Brain microvascular endothelial cell (primary cell): ENCODE measurements at regions not wholly inside any gene's neighbourhood (a gene's known extent, or its start where the extent isn't known, plus 50 kb on each side); places are given as distances from the start of the nearest gene placed in this dataset.
"Not testable (repeated sequence)": the region's sequence is repeated elsewhere in the genome, so short reads cannot be mapped to it uniquely, and the experiment has no call there.

ENCODE experiments used
- DNase-seq: peaks from one replicate; pipeline ENCODE4 v3.0.0-alpha.2; 2020
- H3K27ac ChIP-seq: fragments of 250-450 bp; sonication (Bioruptor Pico); 2 replicates; pipeline ENCODE4 v1.5.1; 2020; ENCODE audit warnings: mild to moderate bottlenecking, moderate library complexity
- H3K27me3 ChIP-seq: fragments of 250-450 bp; sonication (Bioruptor Pico); replicated peaks from 2 replicates; pipeline ENCODE4 v1.5.1; 2020; ENCODE audit warnings: mild to moderate bottlenecking
- H3K36me3 ChIP-seq: fragments of 250-450 bp; sonication (Bioruptor Pico); replicated peaks from 2 replicates; pipeline ENCODE4 v1.5.1; 2020; ENCODE audit warnings: mild to moderate bottlenecking
- H3K4me3 ChIP-seq: 2 replicates; pipeline ENCODE4 v1.5.1; 2011; ENCODE audit warnings: low read depth, mild to moderate bottlenecking, control low read depth, low read length, moderate library complexity
- in situ Hi-C: cut with HindIII; loops from 2 replicates; pipeline ENCODE4 v1.10.0; 2017; ENCODE audit warnings: low sequenced_read_pairs, low pct_ligation_motif_present
- TF ChIP-seq, protein P1 (sequence below): IDR thresholded peaks from 2 replicates; pipeline ENCODE4 v1.5.1; 2011; ENCODE audit warnings: low read depth, mild to moderate bottlenecking, moderate library complexity, low read length, control low read depth, inconsistent platforms; ENCODE audit errors: missing control alignments

GRCh38 chr1:64348961-64349648, 120.8 kb upstream of the CACHD1 start:
- in situ Hi-C loops, result no loop called here
- Histone ChIP-seq H3K36me3 (no peaks in the 10 kb centered on the region), H3K27me3 (no peaks in the 10 kb centered on the region), H3K4me3 (no peak overlapping the region), H3K27ac (no peak overlapping the region)
- TF ChIP-seq, protein P1, sequence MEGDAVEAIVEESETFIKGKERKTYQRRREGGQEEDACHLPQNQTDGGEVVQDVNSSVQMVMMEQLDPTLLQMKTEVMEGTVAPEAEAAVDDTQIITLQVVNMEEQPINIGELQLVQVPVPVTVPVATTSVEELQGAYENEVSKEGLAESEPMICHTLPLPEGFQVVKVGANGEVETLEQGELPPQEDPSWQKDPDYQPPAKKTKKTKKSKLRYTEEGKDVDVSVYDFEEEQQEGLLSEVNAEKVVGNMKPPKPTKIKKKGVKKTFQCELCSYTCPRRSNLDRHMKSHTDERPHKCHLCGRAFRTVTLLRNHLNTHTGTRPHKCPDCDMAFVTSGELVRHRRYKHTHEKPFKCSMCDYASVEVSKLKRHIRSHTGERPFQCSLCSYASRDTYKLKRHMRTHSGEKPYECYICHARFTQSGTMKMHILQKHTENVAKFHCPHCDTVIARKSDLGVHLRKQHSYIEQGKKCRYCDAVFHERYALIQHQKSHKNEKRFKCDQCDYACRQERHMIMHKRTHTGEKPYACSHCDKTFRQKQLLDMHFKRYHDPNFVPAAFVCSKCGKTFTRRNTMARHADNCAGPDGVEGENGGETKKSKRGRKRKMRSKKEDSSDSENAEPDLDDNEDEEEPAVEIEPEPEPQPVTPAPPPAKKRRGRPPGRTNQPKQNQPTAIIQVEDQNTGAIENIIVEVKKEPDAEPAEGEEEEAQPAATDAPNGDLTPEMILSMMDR, result no peak
- DNase-seq, result no peak

- DNase-seq, H3K27me3 ChIP-seq, H3K4me3 ChIP-seq, in situ Hi-C loops, H3K27ac ChIP-seq, H3K36me3 ChIP-seq: not testable (repeated sequence)
Observed at GRCh38 chr1:64355534-64355933, 114.4 kb upstream of the CACHD1 start.

DNA sequence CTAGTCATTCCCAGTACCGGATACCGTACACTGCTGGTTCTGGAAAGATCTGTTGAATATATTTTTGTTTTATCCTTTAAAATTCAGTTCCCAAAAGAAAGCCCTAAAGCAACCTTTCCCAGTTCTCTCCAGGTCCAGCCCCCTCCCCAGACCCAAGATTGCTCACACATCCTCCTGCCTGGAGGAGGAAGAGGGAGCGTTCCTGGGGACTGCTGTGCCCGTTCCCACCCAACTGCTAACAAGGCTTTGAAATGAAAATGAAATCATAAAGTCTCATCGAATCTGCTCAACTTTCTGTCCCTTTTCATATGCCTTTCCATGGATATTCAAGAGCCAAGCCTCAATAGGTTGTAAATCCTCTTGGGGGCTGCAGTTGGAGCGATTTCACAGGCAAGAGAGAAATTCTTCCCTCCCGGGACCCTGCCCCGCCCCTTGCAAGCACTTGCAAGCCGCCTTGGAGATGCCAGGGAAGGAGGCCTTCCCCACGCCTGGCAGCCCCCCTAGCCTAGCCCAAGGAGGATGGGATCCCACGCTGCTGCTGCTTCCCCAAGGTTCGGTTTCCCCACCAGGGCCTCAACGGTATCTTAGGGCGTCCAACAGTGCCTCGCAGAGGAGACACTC, 113.2 kb upstream of the CACHD1 start:
- in situ Hi-C loops, result no loop called here
- H3K36me3 ChIP-seq, result no peaks in the 10 kb centered on the region
- no peak overlapping the region for H3K4me3 ChIP-seq
- TF ChIP-seq, protein P1, result no peak
- no peak for DNase-seq
- H3K27me3 ChIP-seq, result no peaks in the 10 kb centered on the region
- no peak overlapping the region for H3K27ac ChIP-seq

- Histone ChIP-seq H3K4me3 (no peak overlapping the region), H3K27ac (no peak overlapping the region), H3K27me3 (no peaks in the 10 kb centered on the region), H3K36me3 (no peaks in the 10 kb centered on the region)
- TF ChIP-seq, protein P1, result no peak
- DNase-seq, result no peak
- in situ Hi-C loops, result no loop called here
Observed at GRCh38 chr1:64357422-64357821, 112.5 kb upstream of the CACHD1 start.

DNA sequence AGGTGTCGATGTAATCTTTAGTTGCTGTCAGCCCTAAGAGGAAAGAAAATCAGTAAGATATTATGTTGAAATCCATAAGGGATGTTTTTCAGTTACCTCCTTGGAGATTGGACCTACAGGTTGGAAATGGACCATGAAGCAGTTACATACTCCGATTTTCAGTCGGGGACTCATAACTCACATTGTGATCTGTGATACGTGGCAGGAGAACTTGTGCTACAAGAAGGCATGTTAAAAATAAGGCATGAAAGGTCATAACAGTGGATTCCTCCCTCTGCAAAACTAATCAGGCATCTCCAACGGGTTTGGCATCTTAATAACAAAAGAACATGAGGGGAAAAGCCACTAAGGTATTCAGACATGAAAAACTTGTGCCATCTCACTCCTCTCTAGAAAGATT, 111.2 kb upstream of the CACHD1 start:
- Histone ChIP-seq H3K36me3 (no peaks in the 10 kb centered on the region), H3K27ac (no peak overlapping the region), H3K27me3 (no peaks in the 10 kb centered on the region), H3K4me3 (no peak overlapping the region)
- in situ Hi-C loops, result no loop called here
- TF ChIP-seq, protein P1, result no peak
- no peak for DNase-seq

DNA sequence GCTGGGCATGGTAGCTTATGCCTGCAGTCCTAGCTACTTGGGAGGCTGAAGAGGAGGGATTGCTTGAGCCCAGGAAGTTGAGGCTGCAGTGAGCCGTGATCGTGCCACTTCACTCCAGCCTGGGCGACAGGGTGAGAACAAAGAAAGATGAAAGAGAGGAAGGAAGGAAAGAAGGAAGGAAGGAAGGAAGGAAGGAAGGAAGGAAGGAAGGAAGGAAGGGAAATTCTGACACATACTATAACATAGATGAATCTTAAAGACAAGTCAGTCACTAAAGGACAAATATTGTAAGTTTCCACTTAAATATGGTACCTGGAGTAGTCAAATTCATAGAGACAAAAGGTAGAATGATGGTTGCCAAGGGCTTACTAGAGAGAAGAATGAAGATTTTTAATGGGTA, 108.0 kb upstream of the CACHD1 start:
- Histone ChIP-seq H3K27me3 (no peaks in the 10 kb centered on the region), H3K27ac (no peak overlapping the region), H3K36me3 (no peaks in the 10 kb centered on the region), H3K4me3 (no peak overlapping the region)
- TF ChIP-seq, protein P1, result no peak
- no peak for DNase-seq
- in situ Hi-C loops, result no loop called here
